GM12875 (cell line): ENCODE measurements at regions not wholly inside any gene's neighbourhood (a gene's known extent, or its start where the extent isn't known, plus 50 kb on each side); places are given as distances from the start of the nearest gene placed in this dataset.

Source experiments
- H3K4me3 ChIP-seq: one replicate; pipeline ENCODE4 v1.5.1; 2011; ENCODE audit warnings: low read depth, low read length, control low read depth
- TF ChIP-seq, protein P1 (sequence below): IDR thresholded peaks from 2 replicates; pipeline ENCODE4 v1.5.1; 2011; ENCODE audit warnings: low read depth, mild to moderate bottlenecking, control low read depth, inconsistent platforms, low read length, moderate library complexity, borderline replicate concordance; ENCODE audit not compliant: insufficient read depth

DNA sequence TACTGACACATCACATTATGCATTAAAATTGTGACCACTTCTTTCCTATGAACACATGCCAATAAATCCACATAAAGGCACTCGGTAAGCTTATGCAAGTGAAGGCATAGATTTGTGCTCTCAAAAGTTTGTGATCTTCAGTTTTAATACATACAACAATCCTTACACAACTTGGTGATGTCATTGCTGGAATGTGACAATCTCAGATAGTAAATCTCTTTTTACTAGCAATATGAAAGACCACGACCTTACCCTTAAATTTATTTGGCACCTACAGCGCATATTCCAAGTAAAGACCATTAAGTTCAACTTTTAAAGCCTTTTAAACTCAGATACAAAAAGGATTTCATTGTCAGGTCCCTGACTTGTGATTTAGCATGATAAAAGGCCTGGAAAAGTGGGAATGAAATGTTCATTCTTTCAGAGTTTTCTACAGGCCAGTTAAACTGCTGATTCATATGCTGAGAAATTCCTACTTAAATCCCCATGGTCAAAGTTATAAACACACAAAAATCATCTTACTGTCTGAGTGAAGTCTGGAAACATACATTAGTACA, 157.4 kb downstream of the SIPA1L2 start:
- TF ChIP-seq, protein P1, sequence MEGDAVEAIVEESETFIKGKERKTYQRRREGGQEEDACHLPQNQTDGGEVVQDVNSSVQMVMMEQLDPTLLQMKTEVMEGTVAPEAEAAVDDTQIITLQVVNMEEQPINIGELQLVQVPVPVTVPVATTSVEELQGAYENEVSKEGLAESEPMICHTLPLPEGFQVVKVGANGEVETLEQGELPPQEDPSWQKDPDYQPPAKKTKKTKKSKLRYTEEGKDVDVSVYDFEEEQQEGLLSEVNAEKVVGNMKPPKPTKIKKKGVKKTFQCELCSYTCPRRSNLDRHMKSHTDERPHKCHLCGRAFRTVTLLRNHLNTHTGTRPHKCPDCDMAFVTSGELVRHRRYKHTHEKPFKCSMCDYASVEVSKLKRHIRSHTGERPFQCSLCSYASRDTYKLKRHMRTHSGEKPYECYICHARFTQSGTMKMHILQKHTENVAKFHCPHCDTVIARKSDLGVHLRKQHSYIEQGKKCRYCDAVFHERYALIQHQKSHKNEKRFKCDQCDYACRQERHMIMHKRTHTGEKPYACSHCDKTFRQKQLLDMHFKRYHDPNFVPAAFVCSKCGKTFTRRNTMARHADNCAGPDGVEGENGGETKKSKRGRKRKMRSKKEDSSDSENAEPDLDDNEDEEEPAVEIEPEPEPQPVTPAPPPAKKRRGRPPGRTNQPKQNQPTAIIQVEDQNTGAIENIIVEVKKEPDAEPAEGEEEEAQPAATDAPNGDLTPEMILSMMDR: no peak
- H3K4me3 ChIP-seq: no peak overlapping the region

DNA sequence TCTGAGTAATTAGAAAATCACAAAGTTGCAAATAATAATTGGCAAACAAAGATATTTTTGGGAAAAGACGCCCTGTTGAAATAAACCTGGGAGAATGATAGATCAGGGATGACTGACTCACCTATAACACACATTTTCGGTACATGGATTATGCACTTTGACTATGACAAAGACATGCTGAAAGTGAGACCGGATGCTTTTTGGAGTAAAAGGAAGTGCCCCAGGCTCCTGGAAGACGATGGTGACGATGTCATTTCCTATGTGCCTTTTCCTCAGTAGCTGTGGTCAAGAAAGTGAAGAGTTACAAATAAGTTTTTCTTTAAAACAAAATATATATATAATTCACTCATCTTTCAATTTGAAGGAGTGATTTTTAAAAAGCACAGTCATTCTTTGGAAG, 158.7 kb downstream of the SIPA1L2 start:
- TF ChIP-seq, protein P1: no peak
- no peak overlapping the region for H3K4me3 ChIP-seq

DNA sequence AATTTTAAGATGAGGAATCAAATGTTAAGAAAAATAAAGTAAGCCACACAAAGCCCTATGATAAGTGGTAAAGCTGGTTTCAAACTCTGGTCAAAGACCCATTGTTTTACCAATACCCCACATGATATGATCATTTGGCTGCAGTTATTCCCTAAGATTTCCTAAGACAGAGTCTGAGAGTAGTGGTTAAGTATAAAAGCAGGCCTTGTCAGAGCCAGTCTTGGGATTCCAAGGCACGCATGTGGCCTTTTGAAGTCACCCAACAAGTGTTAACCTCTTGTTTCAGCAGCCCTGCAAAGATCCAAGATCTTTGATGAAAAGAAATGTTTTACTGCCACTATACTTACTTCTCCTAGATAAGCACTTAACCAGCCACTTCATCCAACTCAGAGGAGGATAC, 159.2 kb downstream of the SIPA1L2 start:
- TF ChIP-seq, protein P1: no peak
- H3K4me3 ChIP-seq: no peak overlapping the region

DNA sequence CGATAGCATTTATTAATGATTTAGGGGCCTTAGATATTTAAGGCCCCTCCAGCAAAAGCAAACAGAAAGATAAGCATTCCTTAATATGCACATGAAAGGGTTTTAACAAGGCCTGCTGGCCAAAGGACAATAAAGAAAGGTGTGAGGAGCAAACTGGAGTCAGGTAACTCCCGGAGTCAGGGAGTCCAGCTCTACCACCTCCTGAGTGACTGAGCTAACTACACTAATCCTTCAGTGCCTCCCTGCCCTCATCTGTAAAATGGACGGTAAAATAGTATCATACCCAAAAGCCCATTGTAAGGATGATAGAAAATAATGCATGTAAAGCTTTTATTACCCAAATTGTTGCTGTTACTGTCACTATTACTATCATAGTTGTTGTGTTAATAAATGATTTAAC, 161.7 kb downstream of the SIPA1L2 start:
- TF ChIP-seq, protein P1: no peak
- no peak overlapping the region for H3K4me3 ChIP-seq

DNA sequence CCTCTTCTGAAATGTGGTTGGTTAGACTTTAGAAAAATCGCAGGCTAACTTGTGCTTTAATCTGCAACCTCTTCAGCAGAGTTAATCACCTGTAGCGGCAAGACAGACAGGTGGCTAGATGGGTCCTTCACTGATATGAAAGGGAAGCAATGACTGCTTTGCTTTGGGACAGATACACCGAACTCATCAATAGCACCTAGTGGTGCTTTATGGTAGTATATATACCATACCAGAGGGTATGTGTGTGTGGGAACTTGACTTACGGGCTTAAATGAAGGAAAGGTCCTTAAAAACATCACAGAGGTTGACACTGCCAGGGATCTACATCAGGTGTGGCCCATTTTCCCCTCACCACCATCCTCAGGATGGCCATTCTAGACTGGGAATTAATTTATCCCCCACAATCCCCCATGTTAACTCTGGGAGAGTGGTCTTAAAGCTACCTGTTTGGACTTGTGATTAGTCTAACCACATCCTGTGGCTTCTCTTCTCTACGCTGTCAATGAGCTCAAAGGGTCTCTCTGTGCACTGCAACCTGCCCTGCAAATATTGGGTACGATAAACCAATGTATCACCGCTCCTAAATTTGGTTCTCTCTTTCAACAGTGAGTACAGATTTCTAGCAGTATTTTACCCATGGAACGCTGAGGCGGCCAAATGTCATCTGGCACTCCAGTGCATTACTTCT, 162.7 kb downstream of the SIPA1L2 start:
- TF ChIP-seq, protein P1: no peak
- H3K4me3 ChIP-seq: no peak overlapping the region

DNA sequence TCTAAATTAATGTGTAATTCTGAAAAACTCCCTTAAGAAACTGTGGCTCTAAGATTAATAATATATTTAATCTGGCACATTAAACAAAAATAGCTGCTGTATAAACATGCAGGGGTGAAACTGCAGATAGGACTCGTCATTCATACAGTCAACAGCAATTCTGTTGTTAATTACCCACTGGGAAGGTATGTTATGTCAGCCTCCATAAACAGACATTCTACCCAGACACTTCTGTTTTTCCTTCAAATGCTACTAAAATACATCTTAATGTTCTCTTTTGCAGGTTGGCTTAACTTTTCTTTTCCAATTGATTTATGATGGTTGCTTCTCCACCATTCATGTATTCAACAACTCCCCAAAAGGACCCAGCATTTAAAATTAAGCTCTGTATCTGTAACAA, 165.6 kb downstream of the SIPA1L2 start:
- TF ChIP-seq, protein P1: no peak
- no peak overlapping the region for H3K4me3 ChIP-seq

DNA sequence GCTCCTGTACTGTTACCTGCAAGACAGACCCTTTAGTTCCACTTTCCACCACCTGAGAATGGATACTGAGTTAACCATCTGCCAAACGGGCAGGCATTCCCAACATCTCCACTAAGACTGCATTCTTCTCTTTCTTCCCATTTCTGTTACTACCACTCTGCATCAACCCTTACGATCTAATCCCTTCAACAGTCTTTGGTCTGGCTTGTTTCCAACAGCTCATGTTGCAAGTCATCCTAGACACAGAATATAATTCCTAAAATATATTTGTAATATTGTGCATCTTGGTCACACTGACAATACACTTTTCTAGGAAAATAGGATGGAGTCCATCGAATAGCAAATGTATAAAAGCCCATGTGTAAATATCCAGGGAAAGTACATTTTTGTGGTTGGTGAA, 166.7 kb downstream of the SIPA1L2 start:
- TF ChIP-seq, protein P1: no peak
- no peak overlapping the region for H3K4me3 ChIP-seq
